SW480 (cell line): ENCODE measurements at regions not wholly inside any gene's neighbourhood (a gene's known extent, or its start where the extent isn't known, plus 50 kb on each side); places are given as distances from the start of the nearest gene placed in this dataset.

Experiments used
- DNase-seq: peaks from one replicate; pipeline ENCODE4 v3.0.0-alpha.2; 2016; ENCODE audit warnings: low spot score

GRCh38 chr9:80622508-80622907 lies 1050.7 kb downstream of the TLE4 start:
- no peak for DNase-seq

DNA sequence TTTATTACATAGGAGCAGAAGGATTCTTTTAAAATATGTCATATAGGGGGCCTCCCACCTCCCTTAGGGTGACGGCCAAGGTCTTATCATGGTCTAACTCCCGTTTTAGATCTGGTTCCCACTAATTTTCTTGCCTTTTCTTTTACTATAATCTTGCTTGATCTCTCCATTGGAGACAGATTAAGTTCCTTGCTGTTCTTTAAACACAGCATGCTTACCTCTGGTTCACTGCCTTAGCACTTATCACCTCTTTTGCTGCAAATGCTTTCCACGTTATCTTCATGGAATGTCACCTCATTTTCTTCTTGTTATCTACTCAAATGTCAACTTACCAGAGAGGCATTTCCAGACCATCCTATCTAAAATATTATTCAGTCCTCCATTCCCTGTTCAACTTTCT lies 1047.6 kb downstream of the TLE4 start:
- no peak for DNase-seq

DNA sequence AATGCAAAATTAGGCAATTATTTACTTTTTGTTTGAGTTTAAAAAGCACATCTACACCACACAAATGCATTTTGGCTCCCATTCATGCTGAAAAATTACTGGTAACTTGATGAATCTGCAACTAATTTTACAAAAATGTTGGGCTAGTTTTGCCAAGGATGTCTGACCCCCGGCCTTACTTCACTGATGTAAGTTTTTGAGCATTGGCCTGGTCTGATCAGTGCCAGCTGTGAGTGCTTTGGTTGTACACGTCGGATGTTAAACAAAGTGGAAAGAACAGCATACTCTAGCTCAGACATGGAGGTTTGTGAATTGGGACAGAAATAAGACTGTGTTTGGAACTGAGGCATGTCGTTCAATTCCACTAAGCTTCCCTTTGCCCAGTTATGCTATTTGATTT lies 1044.2 kb downstream of the TLE4 start:
- no peak for DNase-seq

DNA sequence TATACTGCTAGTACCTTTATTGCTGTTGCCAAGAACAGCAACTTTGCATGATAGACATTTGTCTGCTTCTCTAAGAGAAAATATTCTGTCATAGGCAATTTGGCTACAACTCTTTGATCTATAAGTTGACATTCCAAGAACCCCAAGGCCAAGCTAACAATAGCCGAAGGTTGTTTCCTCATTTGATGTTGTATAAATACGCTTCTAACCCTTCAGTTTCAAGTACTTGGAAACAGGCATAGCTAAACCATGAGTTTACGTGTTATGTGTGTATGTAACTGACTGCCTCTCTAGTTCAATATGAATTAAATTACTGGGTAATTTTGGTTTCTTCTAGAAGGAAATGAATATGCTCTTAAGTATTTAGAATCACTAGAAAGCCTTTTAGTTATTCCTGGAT lies 1034.0 kb downstream of the TLE4 start:
- no peak for DNase-seq

GRCh38 chr9:80605129-80605528 lies 1033.4 kb downstream of the TLE4 start:
- DNase-seq, result peak; percentile 51

GRCh38 chr9:80602291-80602690 lies 1030.5 kb downstream of the TLE4 start:
- no peak for DNase-seq

- no peak for DNase-seq
These were observed 1024.8 kb downstream of the TLE4 start for GRCh38 chr9:80596579-80596978.

GRCh38 chr9:80595192-80595591 lies 1023.4 kb downstream of the TLE4 start:
- no peak for DNase-seq

- no peak for DNase-seq
These were observed 1020.6 kb downstream of the TLE4 start for GRCh38 chr9:80592413-80592812.

DNA sequence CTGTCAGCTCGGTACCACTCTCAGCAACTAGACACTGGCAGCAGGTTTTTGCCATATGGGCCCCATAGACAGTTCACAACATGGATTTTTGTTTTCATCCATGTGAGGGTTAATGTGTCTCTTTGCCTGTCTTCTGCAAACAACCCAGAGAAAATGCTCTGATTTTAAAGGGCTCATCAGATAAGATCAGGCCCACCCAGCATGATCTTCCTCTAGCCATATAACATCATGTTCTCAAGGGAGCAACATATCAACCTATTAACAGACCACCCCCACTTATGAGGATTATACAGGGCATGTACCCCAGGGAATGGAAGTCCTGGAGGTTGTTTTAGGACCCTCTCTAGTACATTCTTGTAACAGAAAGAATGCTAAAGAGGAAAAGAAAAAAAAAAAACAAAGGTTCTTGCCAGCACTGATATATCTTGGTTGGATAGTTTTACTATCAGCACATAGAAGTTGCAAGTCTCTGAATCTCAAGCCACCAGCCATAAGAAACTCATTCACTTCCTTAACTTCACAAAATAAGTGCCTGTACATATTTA lies 1015.1 kb downstream of the TLE4 start:
- no peak for DNase-seq

- DNase-seq, result no peak
These were observed 1000.2 kb downstream of the TLE4 start for GRCh38 chr9:80571953-80572352.

GRCh38 chr9:80569236-80569635 lies 997.5 kb downstream of the TLE4 start:
- no peak for DNase-seq

DNA sequence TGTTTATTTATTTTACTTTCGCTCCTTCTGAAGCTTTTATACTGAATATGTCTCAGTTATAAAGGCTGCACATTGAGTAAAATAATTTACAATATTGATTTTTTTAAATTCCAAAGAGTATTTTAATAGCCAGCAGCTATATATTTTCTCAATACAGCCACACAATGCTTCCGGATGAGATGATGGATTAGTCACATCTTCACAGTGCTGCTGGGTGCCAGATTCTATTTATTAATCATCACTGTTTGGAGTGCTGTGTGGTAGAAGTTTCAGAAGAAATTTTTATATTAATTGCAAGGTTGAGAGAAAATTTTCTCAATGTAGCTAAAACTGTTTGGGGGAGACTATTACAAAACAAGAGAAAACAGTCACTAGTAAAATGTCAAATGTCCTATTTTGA lies 989.8 kb downstream of the TLE4 start:
- no peak for DNase-seq

DNA sequence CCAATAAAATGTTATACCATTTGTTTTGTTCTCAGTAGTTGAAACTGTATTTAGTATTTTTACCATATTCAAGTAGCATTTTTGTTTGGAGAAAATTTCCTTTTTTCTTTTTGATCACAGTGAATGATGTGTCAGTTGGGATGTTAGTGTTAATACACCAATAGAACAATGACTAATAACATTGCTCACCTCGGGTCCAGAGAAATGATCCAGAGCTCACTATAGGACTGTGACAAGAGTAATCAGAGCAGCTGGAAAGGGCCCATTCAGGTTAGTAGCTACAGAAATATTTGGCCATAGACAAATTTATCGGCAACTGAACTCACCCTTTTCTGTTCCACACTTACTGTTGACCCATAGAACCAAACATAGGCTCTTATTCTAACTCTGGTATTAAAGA lies 989.2 kb downstream of the TLE4 start:
- no peak for DNase-seq

- no peak for DNase-seq
These were observed 985.5 kb downstream of the TLE4 start for GRCh38 chr9:80557256-80557655.

DNA sequence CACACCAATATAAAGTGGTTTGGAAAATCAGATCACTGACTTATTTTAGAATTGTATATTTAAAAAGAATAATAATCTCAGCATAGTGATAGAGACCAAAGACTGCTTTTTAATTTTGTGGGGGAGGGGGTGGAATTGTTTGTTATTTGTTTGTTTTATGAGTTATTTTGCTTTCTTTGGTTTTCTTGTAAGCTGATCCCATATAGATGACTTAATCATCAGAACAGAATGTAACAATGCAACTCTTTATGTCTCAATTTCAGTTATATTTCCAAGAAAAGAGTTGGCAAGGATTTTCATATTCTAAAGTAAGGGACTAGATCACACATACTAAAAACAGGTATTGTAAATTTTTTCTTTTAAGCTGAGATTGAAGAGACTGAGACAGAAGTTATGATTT lies 984.9 kb downstream of the TLE4 start:
- DNase-seq, result no peak

- DNase-seq, result no peak
These were observed 984.1 kb downstream of the TLE4 start for GRCh38 chr9:80555782-80556325.

DNA sequence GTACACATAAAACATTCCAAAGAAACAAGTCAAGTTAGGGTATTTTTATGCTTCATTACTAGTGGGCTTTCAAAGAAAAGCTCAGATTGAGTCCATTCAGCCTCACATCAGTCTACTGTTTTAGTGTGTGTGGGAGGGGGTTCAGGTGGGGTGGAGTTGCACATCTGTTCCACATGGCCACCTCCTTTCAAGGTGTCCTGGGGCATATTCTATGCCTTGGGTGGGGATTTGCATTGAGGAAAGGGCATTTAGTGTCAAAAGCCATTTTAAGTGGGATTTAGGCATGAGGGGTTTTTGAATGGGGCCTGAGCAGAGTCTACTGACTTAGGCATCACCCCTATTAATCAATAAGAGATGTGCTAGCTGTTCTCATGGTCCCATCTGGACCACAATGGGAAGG lies 983.1 kb downstream of the TLE4 start:
- no peak for DNase-seq

GRCh38 chr9:80554301-80554700 lies 982.5 kb downstream of the TLE4 start:
- no peak for DNase-seq

GRCh38 chr9:80552931-80553330 lies 981.2 kb downstream of the TLE4 start:
- DNase-seq, result no peak

- DNase-seq, result no peak
These were observed 978.4 kb downstream of the TLE4 start for GRCh38 chr9:80550181-80550580.

- DNase-seq, result no peak
These were observed 975.8 kb downstream of the TLE4 start for GRCh38 chr9:80547613-80548012.

DNA sequence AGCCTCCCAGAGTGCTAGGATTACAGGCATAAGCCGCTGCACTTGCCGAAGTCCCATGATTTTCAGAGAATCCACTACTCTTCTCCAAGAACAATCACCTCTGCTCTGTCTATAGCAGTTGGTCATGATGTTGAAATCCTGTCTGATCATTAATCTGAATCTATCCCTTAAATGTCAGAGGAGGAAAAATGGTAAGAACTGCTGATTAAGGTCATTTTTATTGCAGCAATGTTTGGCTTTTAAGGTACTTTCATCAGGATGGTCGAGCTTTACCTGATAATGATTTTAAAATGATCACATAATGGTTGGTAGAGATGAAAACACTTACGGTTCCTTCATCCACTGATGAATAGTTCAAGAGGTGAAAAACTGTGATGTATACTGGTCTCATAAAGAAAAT lies 968.6 kb downstream of the TLE4 start:
- no peak for DNase-seq

- no peak for DNase-seq
These were observed 967.2 kb downstream of the TLE4 start for GRCh38 chr9:80538976-80539375.

- DNase-seq, result no peak
These were observed 950.7 kb downstream of the TLE4 start for GRCh38 chr9:80522465-80522864.
